H1 (cell line): ENCODE measurements at regions not wholly inside any gene's neighbourhood (a gene's known extent, or its start where the extent isn't known, plus 50 kb on each side); places are given as distances from the start of the nearest gene placed in this dataset.

Source experiments
- CTCF ChIA-PET: fragments of 300-600 bp; sonication (Branson Sonifier 250); formaldehyde crosslinking; loops from one replicate; lab custom pipeline; 2021; ENCODE audit not compliant: partially characterized antibody; lab: Charles Lee
- POLR2A ChIA-PET: fragments of 300-600 bp; sonication (Branson Sonifier 250); formaldehyde crosslinking; loops from one replicate; lab custom pipeline; 2021; ENCODE audit warnings: inconsistent platforms; ENCODE audit not compliant: partially characterized antibody; lab: Charles Lee
- DNase-seq, 2 experiments: peaks; one replicate each; pipeline versions ENCODE4 v3.0.0 to v3.0.0-alpha.2; 2010 to 2022; ENCODE audit warnings: low spot score in 2 of 2, low read depth in 1 of 2, mixed read lengths in 1 of 2
- FAIRE-seq: peaks from 2 replicates; lab custom pipeline; 2011; peaks lifted over from hg19 to GRCh38; lab: Jason Lieb, UNC
- H2AFZ ChIP-seq: 2 replicates; pipeline ENCODE4 v1.8.1; 2012; ENCODE audit warnings: low read length, inconsistent platforms
- H2AK5ac ChIP-seq: 2 replicates; pipeline ENCODE4 v1.6.1; 2013; ENCODE audit warnings: low read depth, low read length
- H2BK120ac ChIP-seq: replicated peaks from 2 replicates; pipeline ENCODE3; 2013; ENCODE audit warnings: low read depth, low read length, inconsistent platforms
- H2BK12ac ChIP-seq: 2 replicates; pipeline ENCODE4 v1.6.1; 2013; ENCODE audit warnings: low read depth, low read length
- H2BK15ac ChIP-seq: 2 replicates; pipeline ENCODE4 v1.6.1; 2013; ENCODE audit warnings: low read length
- H2BK20ac ChIP-seq: 2 replicates; pipeline ENCODE4 v1.6.1; 2013; ENCODE audit warnings: low read length
- H2BK5ac ChIP-seq: 2 replicates; pipeline ENCODE4 v1.6.1; 2013; ENCODE audit warnings: low read depth, low read length
- H3K14ac ChIP-seq: 2 replicates; pipeline ENCODE4 v1.6.1; 2013; ENCODE audit warnings: inconsistent platforms; ENCODE audit not compliant: insufficient read length
- H3K18ac ChIP-seq: 2 replicates; pipeline ENCODE4 v1.6.1; 2013; ENCODE audit warnings: low read length; ENCODE audit errors: extremely low read depth
- H3K23ac ChIP-seq: 2 replicates; pipeline ENCODE4 v1.6.1; 2013; ENCODE audit warnings: inconsistent platforms; ENCODE audit not compliant: insufficient read length
- H3K23me2 ChIP-seq: 2 replicates; pipeline ENCODE4 v1.6.1; 2013; ENCODE audit warnings: low read depth, low read length
- H3K27ac ChIP-seq: 2 replicates; pipeline ENCODE4 v1.6.1; 2011; ENCODE audit warnings: low read depth, low read length, inconsistent platforms
- H3K27me3 ChIP-seq, 4 experiments: replicated peaks in 1 of 4; 1 replicate in 1 of 4; 2 replicates in 3 of 4; pipeline versions ENCODE4 v1.6.1 to v1.8.1; 2011 to 2013; ENCODE audit warnings: low read length in 3 of 4, mild to moderate bottlenecking in 3 of 4, inconsistent platforms in 2 of 4, mixed read lengths in 2 of 4, moderate library complexity in 1 of 4; ENCODE audit not compliant: control insufficient read depth in 3 of 4, insufficient read depth in 3 of 4; ENCODE audit errors: extremely low read depth in 1 of 4
- H3K36me3 ChIP-seq, 4 experiments: 2 replicates each; pipeline versions ENCODE4 v1.6.1 to v1.8.1; 2011 to 2013; ENCODE audit warnings: mild to moderate bottlenecking in 4 of 4, low read length in 3 of 4, moderate library complexity in 2 of 4, control low read depth in 1 of 4, inconsistent platforms in 1 of 4; ENCODE audit not compliant: insufficient read depth in 4 of 4, control insufficient read depth in 2 of 4
- H3K4ac ChIP-seq: replicated peaks from 2 replicates; pipeline ENCODE3; 2013; ENCODE audit warnings: low read length, low read depth, mixed read lengths, inconsistent platforms; ENCODE audit not compliant: insufficient read length
- H3K4me1 ChIP-seq, 4 experiments: replicated peaks in 1 of 4; 1 replicate in 1 of 4; 2 replicates in 3 of 4; pipeline versions ENCODE4 v1.6.1 to v1.8.1; 2011 to 2013; ENCODE audit warnings: low read length in 3 of 4, inconsistent platforms in 2 of 4, mixed read lengths in 1 of 4; ENCODE audit not compliant: insufficient read depth in 4 of 4, control insufficient read depth in 3 of 4
- H3K4me2 ChIP-seq, 2 experiments: 2 replicates each; pipeline versions ENCODE4 v1.6.1 to v1.8.1; 2011 to 2013; ENCODE audit warnings: low read depth in 2 of 2, low read length in 2 of 2, control low read depth in 1 of 2, inconsistent platforms in 1 of 2, mild to moderate bottlenecking in 1 of 2; ENCODE audit not compliant: insufficient read depth in 1 of 2
- H3K4me3 ChIP-seq, 4 experiments: fragments of 200-600, 300-600 bp in 1 of 4; sonication (generic), shearing (Covaris generic), sonication (Bioruptor Twin) in 1 of 4; 2 replicates each; pipeline versions ENCODE4 v1.5.1 to v1.8.1; 2011 to 2016; ENCODE audit warnings: low read length in 4 of 4, low read depth in 3 of 4, control low read depth in 2 of 4, inconsistent platforms in 2 of 4, mild to moderate bottlenecking in 2 of 4, mixed read lengths in 1 of 4, moderate library complexity in 1 of 4; ENCODE audit not compliant: insufficient read depth in 2 of 4; ENCODE audit errors: extremely low read depth in 1 of 4
- H3K56ac ChIP-seq: replicated peaks from 2 replicates; pipeline ENCODE3; 2013; ENCODE audit warnings: low read depth, mild to moderate bottlenecking, mixed read lengths, low read length, inconsistent platforms; ENCODE audit not compliant: insufficient read length
- H3K79me1 ChIP-seq: 2 replicates; pipeline ENCODE4 v1.6.1; 2013; ENCODE audit warnings: low read depth, low read length, control low read depth
- H3K79me2 ChIP-seq, 2 experiments: 2 replicates each; pipeline versions ENCODE4 v1.6.1 to v1.8.1; 2012 to 2013; ENCODE audit warnings: low read length in 2 of 2, mild to moderate bottlenecking in 2 of 2, inconsistent platforms in 1 of 2; ENCODE audit not compliant: insufficient read depth in 2 of 2, control insufficient read depth in 1 of 2
- H3K9ac ChIP-seq, 4 experiments: replicated peaks in 1 of 4; 1 replicate in 1 of 4; 2 replicates in 3 of 4; pipeline versions ENCODE4 v1.6.1 to v1.8.1; 2011 to 2013; ENCODE audit warnings: low read depth in 3 of 4, low read length in 3 of 4, control low read depth in 2 of 4, mild to moderate bottlenecking in 2 of 4, moderate library complexity in 2 of 4, inconsistent platforms in 1 of 4; ENCODE audit errors: extremely low read depth in 1 of 4
- H3K9me3 ChIP-seq, 2 experiments: 2 replicates each; pipeline versions ENCODE4 v1.6.1 to v1.8.1; 2012 to 2013; ENCODE audit warnings: mild to moderate bottlenecking in 2 of 2, moderate library complexity in 2 of 2, control low read depth in 1 of 2, inconsistent platforms in 1 of 2, low read depth in 1 of 2, low read length in 1 of 2, mixed read lengths in 1 of 2; ENCODE audit not compliant: insufficient read depth in 2 of 2
- H4K20me1 ChIP-seq, 2 experiments: replicated peaks in 1 of 2; 2 replicates each; pipeline versions ENCODE3 to v1.8.1; 2011 to 2013; ENCODE audit warnings: inconsistent platforms in 2 of 2, low read length in 2 of 2, mild to moderate bottlenecking in 1 of 2; ENCODE audit not compliant: insufficient read depth in 2 of 2, control insufficient read depth in 1 of 2
- H4K5ac ChIP-seq: 2 replicates; pipeline ENCODE4 v1.6.1; 2013; ENCODE audit warnings: low read length, low read depth, mixed read lengths, inconsistent platforms; ENCODE audit not compliant: insufficient read length
- H4K8ac ChIP-seq: 2 replicates; pipeline ENCODE4 v1.8.0; 2013; ENCODE audit warnings: mild to moderate bottlenecking, moderate library complexity, low read length, inconsistent platforms; ENCODE audit not compliant: insufficient read depth; ENCODE audit errors: extremely low read depth
- H4K91ac ChIP-seq: replicated peaks from 2 replicates; pipeline ENCODE3; 2013; ENCODE audit warnings: low read length, mixed read lengths, inconsistent platforms; ENCODE audit not compliant: insufficient read length
- BACH1 ChIP-seq: IDR thresholded peaks from 2 replicates; pipeline ENCODE4 v1.6.1; 2012; ENCODE audit warnings: low read length, improper control_type of control experiment
- SP1 ChIP-seq: IDR thresholded peaks from 2 replicates; pipeline ENCODE4 v1.6.1; 2011; ENCODE audit warnings: low read depth, low read length
- TAF7 ChIP-seq: optimal IDR thresholded peaks from 2 replicates; pipeline ENCODE3; 2011; ENCODE audit warnings: low read depth, mild to moderate bottlenecking, inconsistent platforms, low read length, moderate library complexity, borderline replicate concordance
- WGBS, 2 experiments: shearing (Covaris generic) in 1 of 2; methylation state at CpG; one replicate each; pipeline versions ENCODE4 v1.1.6 to v1.1.7; 2013 to 2015; ENCODE audit warnings: low lambda C conversion rate in 2 of 2, mixed read lengths in 2 of 2, inconsistent platforms in 1 of 2, low coverage in 1 of 2, missing lambda C conversion rate in 1 of 2; ENCODE audit not compliant: insufficient replicate concordance in 2 of 2, insufficient coverage in 1 of 2, insufficient read length in 1 of 2; ENCODE audit errors: extremely low coverage in 1 of 2, missing lambda C conversion rate in 1 of 2; 5-methylcytosine and 5-hydroxymethylcytosine counted together

DNA sequence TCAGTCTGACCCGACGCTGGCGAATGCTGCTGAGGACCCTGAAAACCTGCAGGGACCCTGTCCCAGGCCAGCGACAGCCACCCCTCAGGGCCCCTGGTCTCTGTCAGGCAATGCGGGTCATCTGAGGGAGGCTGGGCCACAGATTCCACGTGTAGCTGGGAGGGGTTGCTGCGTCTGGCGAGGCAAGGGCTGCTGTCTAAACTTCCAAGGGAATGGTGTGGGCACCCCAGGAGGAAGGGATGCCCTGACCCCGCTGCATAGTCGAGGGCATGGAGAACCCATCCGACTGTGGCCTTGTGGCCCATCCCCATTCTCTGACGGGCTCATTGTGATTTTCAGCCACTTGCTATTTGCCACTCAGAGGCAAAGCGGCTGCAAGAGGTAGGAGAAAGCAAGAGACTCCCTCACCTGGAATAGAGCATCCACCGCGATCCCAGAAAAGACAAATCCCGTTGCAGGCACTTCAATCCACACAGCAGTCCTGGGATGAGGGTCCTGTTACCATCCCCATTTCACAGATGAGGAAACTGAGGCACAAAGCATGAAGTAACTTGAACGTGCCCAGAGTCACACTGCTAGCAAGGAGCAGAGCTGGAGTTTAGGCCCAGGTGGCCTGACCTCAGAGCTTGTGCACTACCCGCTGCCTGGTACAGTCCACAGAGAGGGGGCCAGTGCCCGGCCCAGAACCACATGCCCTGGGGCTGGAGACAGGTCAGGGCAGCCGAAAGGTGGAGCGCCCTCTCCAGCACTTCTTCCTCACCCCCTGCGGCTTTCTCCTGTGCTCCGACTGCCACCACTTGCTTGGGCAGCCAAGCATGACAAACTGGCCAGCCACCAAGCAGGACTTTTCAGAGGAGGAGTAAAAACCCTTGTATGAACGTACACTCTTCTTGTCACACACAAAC lies 163.8 kb upstream of the KLF14 start:
- H4K8ac ChIP-seq = no peak overlapping the region
- H3K79me1 ChIP-seq = no peaks in the 10 kb centered on the region
- no peaks in the 10 kb centered on the region for H3K79me2 ChIP-seq
- no peak overlapping the region for H2BK120ac ChIP-seq
- no peak overlapping the region for H3K56ac ChIP-seq
- no peak overlapping the region for H3K14ac ChIP-seq
- H3K36me3 ChIP-seq = no peaks in the 10 kb centered on the region
- no peak for TF ChIP-seq BACH1
- no peak for TF ChIP-seq SP1
- no peak for TF ChIP-seq TAF7
- H3K9ac ChIP-seq = no peak overlapping the region
- H3K9me3 ChIP-seq = no peaks in the 10 kb centered on the region
- POLR2A ChIA-PET = interaction anchor here (1.1 to 1.9 kb wide), 8 partner anchors 9 to 142 kb away, joined by 3 to 7 read pairs (median 4); no protein-coding TSS in a partner anchor
- H3K4me1 ChIP-seq = peaks cover 6 to 15% (median 9%) of the 10 kb centered on the region in 4 experiments
- H2BK5ac ChIP-seq = no peak overlapping the region; the same call in 1 of the 2 replicates
- 82% methylated on average over 24 of the region's 24 CpGs; no CpG with 5 or more reads in 1 of the 2 experiments for WGBS, 2 experiments
- H2BK15ac ChIP-seq = no peak overlapping the region
- H3K4me2 ChIP-seq = no peak overlapping the region
- H4K91ac ChIP-seq = no peak overlapping the region
- H3K23ac ChIP-seq = no peak overlapping the region
- peak overlapping the region; percentile 44; the same call in 1 of the 2 replicates for H2BK20ac ChIP-seq
- H3K18ac ChIP-seq = no peak overlapping the region; the same call in 1 of the 2 replicates
- H2BK12ac ChIP-seq = peak overlapping the region; percentile 84; the same call in 1 of the 2 replicates
- CTCF ChIA-PET = interaction anchor here (0.7 to 8.4 kb wide), 59 partner anchors 7 to 603 kb away, joined by 3 to 120 read pairs (median 6); no protein-coding TSS in a partner anchor
- H3K4ac ChIP-seq = no peak overlapping the region
- no peaks in the 10 kb centered on the region for H3K27me3 ChIP-seq
- peak overlapping the region; percentile 26; the same call in 1 of the 2 replicates for H2AK5ac ChIP-seq
- no peak overlapping the region for H3K27ac ChIP-seq
- no peaks in the 10 kb centered on the region for H4K20me1 ChIP-seq
- FAIRE-seq (no peak), DNase-seq (no peak)
- no peaks in the 10 kb centered on the region for H3K23me2 ChIP-seq
- H4K5ac ChIP-seq = no peak overlapping the region
- H2AFZ ChIP-seq = no peak overlapping the region
- no peak overlapping the region for H3K4me3 ChIP-seq
